ENCODE measurements at regions not wholly inside any gene's neighbourhood (a gene's known extent, or its start where the extent isn't known, plus 50 kb on each side); places are given as distances from the start of the nearest gene placed in this dataset.

DNA sequence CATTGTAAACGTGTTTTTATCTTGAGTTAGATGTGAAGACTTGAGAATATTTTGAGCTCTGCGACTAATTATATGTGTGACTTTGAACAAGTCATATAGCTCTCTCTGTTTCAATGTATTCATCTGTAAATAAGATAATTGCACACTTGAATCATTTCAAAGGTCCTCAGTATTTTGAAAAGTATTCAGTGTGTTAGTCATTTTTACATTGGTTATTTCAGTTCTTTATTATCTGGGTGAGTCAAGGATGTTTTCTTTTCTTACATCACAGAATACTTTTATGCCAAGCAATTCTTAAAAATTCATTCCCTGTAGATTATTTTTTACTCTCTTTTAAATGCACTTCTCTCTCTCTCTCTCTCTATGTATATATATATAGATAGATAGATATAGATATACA, 1098.0 kb upstream of the ZEB2 start:
- H3K27ac ChIP-seq (ENCODE audit: low read length): no peak overlapping the region
- no peaks in the 10 kb centered on the region for H3K4me1 ChIP-seq (ENCODE audit: control insufficient read depth, insufficient read depth, low read length)
- no peaks in the 10 kb centered on the region for H3K27me3 ChIP-seq (ENCODE audit: control insufficient read depth, insufficient read depth, low read length)
- no peak for ATAC-seq
- no peak for TF ChIP-seq SIN3A (IDR thresholded peaks at IDR 0.05; ENCODE audit: borderline replicate concordance, insufficient read depth, low read depth, low read length)
- no peak for TF ChIP-seq POLR2AphosphoS5 (IDR thresholded peaks at IDR 0.05; ENCODE audit: low read depth, low read length)
- no peak for TF ChIP-seq TCF7L2 (IDR thresholded peaks at IDR 0.05; ENCODE audit: low read depth, low read length)
- TF ChIP-seq, protein P1, sequence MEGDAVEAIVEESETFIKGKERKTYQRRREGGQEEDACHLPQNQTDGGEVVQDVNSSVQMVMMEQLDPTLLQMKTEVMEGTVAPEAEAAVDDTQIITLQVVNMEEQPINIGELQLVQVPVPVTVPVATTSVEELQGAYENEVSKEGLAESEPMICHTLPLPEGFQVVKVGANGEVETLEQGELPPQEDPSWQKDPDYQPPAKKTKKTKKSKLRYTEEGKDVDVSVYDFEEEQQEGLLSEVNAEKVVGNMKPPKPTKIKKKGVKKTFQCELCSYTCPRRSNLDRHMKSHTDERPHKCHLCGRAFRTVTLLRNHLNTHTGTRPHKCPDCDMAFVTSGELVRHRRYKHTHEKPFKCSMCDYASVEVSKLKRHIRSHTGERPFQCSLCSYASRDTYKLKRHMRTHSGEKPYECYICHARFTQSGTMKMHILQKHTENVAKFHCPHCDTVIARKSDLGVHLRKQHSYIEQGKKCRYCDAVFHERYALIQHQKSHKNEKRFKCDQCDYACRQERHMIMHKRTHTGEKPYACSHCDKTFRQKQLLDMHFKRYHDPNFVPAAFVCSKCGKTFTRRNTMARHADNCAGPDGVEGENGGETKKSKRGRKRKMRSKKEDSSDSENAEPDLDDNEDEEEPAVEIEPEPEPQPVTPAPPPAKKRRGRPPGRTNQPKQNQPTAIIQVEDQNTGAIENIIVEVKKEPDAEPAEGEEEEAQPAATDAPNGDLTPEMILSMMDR (IDR thresholded peaks at IDR 0.05): no peak
- TF ChIP-seq, protein P2, sequence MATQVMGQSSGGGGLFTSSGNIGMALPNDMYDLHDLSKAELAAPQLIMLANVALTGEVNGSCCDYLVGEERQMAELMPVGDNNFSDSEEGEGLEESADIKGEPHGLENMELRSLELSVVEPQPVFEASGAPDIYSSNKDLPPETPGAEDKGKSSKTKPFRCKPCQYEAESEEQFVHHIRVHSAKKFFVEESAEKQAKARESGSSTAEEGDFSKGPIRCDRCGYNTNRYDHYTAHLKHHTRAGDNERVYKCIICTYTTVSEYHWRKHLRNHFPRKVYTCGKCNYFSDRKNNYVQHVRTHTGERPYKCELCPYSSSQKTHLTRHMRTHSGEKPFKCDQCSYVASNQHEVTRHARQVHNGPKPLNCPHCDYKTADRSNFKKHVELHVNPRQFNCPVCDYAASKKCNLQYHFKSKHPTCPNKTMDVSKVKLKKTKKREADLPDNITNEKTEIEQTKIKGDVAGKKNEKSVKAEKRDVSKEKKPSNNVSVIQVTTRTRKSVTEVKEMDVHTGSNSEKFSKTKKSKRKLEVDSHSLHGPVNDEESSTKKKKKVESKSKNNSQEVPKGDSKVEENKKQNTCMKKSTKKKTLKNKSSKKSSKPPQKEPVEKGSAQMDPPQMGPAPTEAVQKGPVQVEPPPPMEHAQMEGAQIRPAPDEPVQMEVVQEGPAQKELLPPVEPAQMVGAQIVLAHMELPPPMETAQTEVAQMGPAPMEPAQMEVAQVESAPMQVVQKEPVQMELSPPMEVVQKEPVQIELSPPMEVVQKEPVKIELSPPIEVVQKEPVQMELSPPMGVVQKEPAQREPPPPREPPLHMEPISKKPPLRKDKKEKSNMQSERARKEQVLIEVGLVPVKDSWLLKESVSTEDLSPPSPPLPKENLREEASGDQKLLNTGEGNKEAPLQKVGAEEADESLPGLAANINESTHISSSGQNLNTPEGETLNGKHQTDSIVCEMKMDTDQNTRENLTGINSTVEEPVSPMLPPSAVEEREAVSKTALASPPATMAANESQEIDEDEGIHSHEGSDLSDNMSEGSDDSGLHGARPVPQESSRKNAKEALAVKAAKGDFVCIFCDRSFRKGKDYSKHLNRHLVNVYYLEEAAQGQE (IDR thresholded peaks at IDR 0.05; ENCODE audit: insufficient read depth in 1 of 2, low read depth in 2 of 2, low read length in 1 of 2): no peak
- no TSS peak for BruUV-seq (replicated peaks)
- no peak for DNase-seq (ENCODE audit: low read depth, low spot score)
- H3K9me3 ChIP-seq (ENCODE audit: control insufficient read depth, insufficient read depth, low read depth, low read length): no peaks in the 10 kb centered on the region
- POLR2A ChIA-PET: no interaction called here
- H3K4me3 ChIP-seq (ENCODE audit: low read depth in 2 of 2, low read length in 2 of 2): no peak overlapping the region
- intact Hi-C loops (cut with micrococcal nuclease; ENCODE audit: unreplicated experiment): no loop called here
- no peaks in the 10 kb centered on the region for H3K36me3 ChIP-seq (ENCODE audit: control insufficient read depth, insufficient read depth, low read length)
- CTCF ChIA-PET: no interaction called here
- in situ Hi-C loops (cut with HindIII; ENCODE audit: low pct_unique_long_range_greater_than_20kb, low sequenced_read_pairs): no loop called here

- TF ChIP-seq, protein P1 (IDR thresholded peaks at IDR 0.05): no peak
- no peak for TF ChIP-seq TCF7L2 (IDR thresholded peaks at IDR 0.05; ENCODE audit: low read depth, low read length)
- no peak for TF ChIP-seq SIN3A (IDR thresholded peaks at IDR 0.05; ENCODE audit: borderline replicate concordance, insufficient read depth, low read depth, low read length)
- TF ChIP-seq, protein P2 (IDR thresholded peaks at IDR 0.05; ENCODE audit: insufficient read depth in 1 of 2, low read depth in 2 of 2, low read length in 1 of 2): no peak
- TF ChIP-seq POLR2AphosphoS5 (IDR thresholded peaks at IDR 0.05; ENCODE audit: low read depth, low read length): no peak
- no peaks in the 10 kb centered on the region for H3K9me3 ChIP-seq (ENCODE audit: control insufficient read depth, insufficient read depth, low read depth, low read length)
- H3K4me1 ChIP-seq (ENCODE audit: control insufficient read depth, insufficient read depth, low read length): no peaks in the 10 kb centered on the region
- H3K27ac ChIP-seq (ENCODE audit: low read length): no peak overlapping the region
- no peaks in the 10 kb centered on the region for H3K36me3 ChIP-seq (ENCODE audit: control insufficient read depth, insufficient read depth, low read length)
- no peaks in the 10 kb centered on the region for H3K27me3 ChIP-seq (ENCODE audit: control insufficient read depth, insufficient read depth, low read length)
- BruUV-seq (replicated peaks): no TSS peak
- intact Hi-C loops (cut with micrococcal nuclease; ENCODE audit: unreplicated experiment) (no loop called here), in situ Hi-C loops (cut with HindIII; ENCODE audit: low pct_unique_long_range_greater_than_20kb, low sequenced_read_pairs) (no loop called here)
- ChIA-PET POLR2A (no interaction called here), CTCF (no interaction called here)
- ATAC-seq (no peak), DNase-seq (ENCODE audit: low read depth, low spot score) (no peak)
- no peak overlapping the region for H3K4me3 ChIP-seq (ENCODE audit: low read depth in 2 of 2, low read length in 2 of 2)
These were observed 1097.5 kb upstream of the ZEB2 start for GRCh38 chr2:145617420-145617819.
